Endothelial cell of umbilical vein (primary cell): ENCODE measurements at regions not wholly inside any gene's neighbourhood (a gene's known extent, or its start where the extent isn't known, plus 50 kb on each side); places are given as distances from the start of the nearest gene placed in this dataset.

Experiments
- BruUV-seq: library from RNA; stranded (reverse); fragments of 400-500 nt; replicated peaks from 2 replicates; lab custom pipeline; 2021; lab: Mats Ljungman, UMichigan
- CTCF ChIA-PET: fragments of 300-600, 350-600 bp; sonication (Branson Sonifier 250); formaldehyde crosslinking; loops from one replicate; lab custom pipeline; 2021; ENCODE audit warnings: antibody characterized with exemption, inconsistent platforms; lab: Charles Lee
- POLR2A ChIA-PET: fragments of 300-600, 350-600 bp; sonication (Branson Sonifier 250); formaldehyde crosslinking; loops from one replicate; lab custom pipeline; 2021; ENCODE audit warnings: antibody characterized with exemption, inconsistent platforms; lab: Charles Lee
- DNase-seq: peaks from one replicate; pipeline ENCODE4 v3.0.0-alpha.2; 2011; ENCODE audit warnings: low read depth, low spot score
- FAIRE-seq: peaks from 2 replicates; lab custom pipeline; 2011; peaks lifted over from hg19 to GRCh38; lab: Jason Lieb, UNC
- H2AFZ ChIP-seq: 2 replicates; pipeline ENCODE4 v1.6.0; 2012; ENCODE audit warnings: low read depth, low read length, control low read depth, inconsistent platforms
- H3K27ac ChIP-seq: 2 replicates; pipeline ENCODE4 v1.5.1; 2011; ENCODE audit warnings: low read depth, mild to moderate bottlenecking, control low read depth, low read length, moderate library complexity; ENCODE audit not compliant: insufficient read depth
- H3K27me3 ChIP-seq, 2 experiments: 2 replicates each; pipeline versions ENCODE4 v1.6.0 to v1.6.1; 2011; ENCODE audit warnings: low read length in 2 of 2, mixed read lengths in 1 of 2; ENCODE audit not compliant: control insufficient read depth in 2 of 2, insufficient read depth in 2 of 2
- H3K36me3 ChIP-seq, 2 experiments: 2 replicates in 1 of 2; 3 replicates in 1 of 2; pipeline ENCODE4 v1.5.1; 2011; ENCODE audit warnings: low read length in 2 of 2, mild to moderate bottlenecking in 1 of 2, moderate library complexity in 1 of 2; ENCODE audit not compliant: control insufficient read depth in 2 of 2, insufficient read depth in 2 of 2; ENCODE audit errors: extremely low read depth in 1 of 2
- H3K4me1 ChIP-seq: 3 replicates; pipeline ENCODE4 v1.5.1; 2011; ENCODE audit warnings: mild to moderate bottlenecking, low read length; ENCODE audit not compliant: control insufficient read depth, insufficient read depth; ENCODE audit errors: extremely low read depth
- H3K4me2 ChIP-seq: 2 replicates; pipeline ENCODE4 v1.6.1; 2011; ENCODE audit warnings: low read length, control low read depth, mixed read lengths; ENCODE audit not compliant: insufficient read depth
- H3K4me3 ChIP-seq, 3 experiments: fragments of 200-600 bp in 1 of 3; sonication (generic), shearing (Covaris generic) in 1 of 3; replicated peaks in 1 of 3; 2 replicates each; pipeline ENCODE4 v1.5.1; 2011 to 2016; ENCODE audit warnings: control low read depth in 3 of 3, low read length in 3 of 3, mild to moderate bottlenecking in 2 of 3, inconsistent platforms in 1 of 3, low read depth in 1 of 3, moderate library complexity in 1 of 3; ENCODE audit not compliant: insufficient read depth in 1 of 3
- H3K79me2 ChIP-seq: 2 replicates; pipeline ENCODE4 v1.6.0; 2012; ENCODE audit warnings: low read length, inconsistent platforms; ENCODE audit not compliant: control insufficient read depth, insufficient read depth
- H3K9ac ChIP-seq: replicated peaks from 2 replicates; pipeline ENCODE3; 2011; ENCODE audit warnings: low read length, control low read depth; ENCODE audit not compliant: insufficient read depth; ENCODE audit errors: extremely low read depth
- H3K9me1 ChIP-seq: replicated peaks from 3 replicates; pipeline ENCODE4 v1.6.0; 2011; ENCODE audit warnings: mild to moderate bottlenecking, low read length; ENCODE audit not compliant: control insufficient read depth, insufficient read depth; ENCODE audit errors: extremely low read depth
- H3K9me3 ChIP-seq: replicated peaks from 2 replicates; pipeline ENCODE4 v1.5.1; 2012; ENCODE audit warnings: low read length, inconsistent platforms; ENCODE audit not compliant: control insufficient read depth, insufficient read depth
- H4K20me1 ChIP-seq: replicated peaks from 2 replicates; pipeline ENCODE3; 2011; ENCODE audit warnings: mild to moderate bottlenecking, low read length; ENCODE audit not compliant: control insufficient read depth, insufficient read depth; ENCODE audit errors: extremely low read depth
- CTCF ChIP-seq, 2 donors: IDR thresholded peaks; 1 replicate in 1 of 2; 2 replicates in 1 of 2; pipeline ENCODE4 v1.5.1; 2011; ENCODE audit warnings: low read length in 2 of 2, mild to moderate bottlenecking in 2 of 2, moderate library complexity in 2 of 2, control low read depth in 1 of 2, inconsistent platforms in 1 of 2, low read depth in 1 of 2; ENCODE audit not compliant: insufficient read depth in 1 of 2; ENCODE audit errors: extremely low read depth in 1 of 2
- EZH2 ChIP-seq: IDR thresholded peaks from 2 replicates; pipeline ENCODE4 v1.6.1; 2012; ENCODE audit warnings: borderline replicate concordance, low read depth, mild to moderate bottlenecking, moderate library complexity, low read length, inconsistent platforms; ENCODE audit not compliant: severe bottlenecking
- FOS ChIP-seq: IDR thresholded peaks from 2 replicates; pipeline ENCODE4 v1.6.1; 2011; ENCODE audit warnings: mild to moderate bottlenecking, low read length, moderate library complexity, borderline replicate concordance; ENCODE audit not compliant: insufficient read depth
- GATA2 ChIP-seq: IDR thresholded peaks from 2 replicates; pipeline ENCODE4 v1.7.0; 2011; ENCODE audit warnings: low read depth, mild to moderate bottlenecking, moderate library complexity, mixed read lengths, low read length; ENCODE audit not compliant: insufficient read length, insufficient read depth
- JUN ChIP-seq: IDR thresholded peaks from 2 replicates; pipeline ENCODE4 v1.6.1; 2011; ENCODE audit warnings: borderline replicate concordance, low read depth; ENCODE audit not compliant: insufficient read length, insufficient read depth
- MYC ChIP-seq: IDR thresholded peaks from one replicate; pipeline ENCODE4 v1.6.1; 2011; ENCODE audit warnings: mild to moderate bottlenecking, low read depth, low read length
- POLR2A ChIP-seq: IDR thresholded peaks from 2 replicates; pipeline ENCODE4 v1.6.1; 2012; ENCODE audit warnings: low read depth, mild to moderate bottlenecking, control low read depth, low read length
- dilution Hi-C: fragments of 300-500 bp; cut with MboI; formaldehyde crosslinking; loops from one replicate; pipeline ENCODE4 v1.15.0; 2019; ENCODE audit warnings: low sequenced_read_pairs; ENCODE audit not compliant: extremely low pct_ligation_motif_present
- intact Hi-C: fragments of 100-400 bp; cut with micrococcal nuclease; formaldehyde crosslinking; loops from one replicate; pipeline ENCODE4 v1.10.0; 2022
- TF ChIP-seq, protein P1 (sequence below): IDR thresholded peaks from 2 replicates; pipeline ENCODE4 v1.6.1; 2011; ENCODE audit not compliant: insufficient read depth, insufficient read length

GRCh38 chr2:75356865-75357264 is 157.5 kb upstream of the TACR1 start:
- H3K9me1 ChIP-seq = no peaks in the 10 kb centered on the region
- BruUV-seq = no TSS peak
- H4K20me1 ChIP-seq = no peaks in the 10 kb centered on the region
- H3K9me3 ChIP-seq = no peaks in the 10 kb centered on the region
- POLR2A ChIA-PET = no interaction called here
- TF ChIP-seq JUN (no peak), MYC (no peak), FOS (no peak), GATA2 (no peak), EZH2 (no peak), CTCF (IDR thresholded peaks at IDR 0.05; ENCODE audit: extremely low read depth in 1 of 2, insufficient read depth in 1 of 2, low read depth in 1 of 2, low read length in 2 of 2) (no peak), POLR2A (no peak)
- TF ChIP-seq, protein P1, sequence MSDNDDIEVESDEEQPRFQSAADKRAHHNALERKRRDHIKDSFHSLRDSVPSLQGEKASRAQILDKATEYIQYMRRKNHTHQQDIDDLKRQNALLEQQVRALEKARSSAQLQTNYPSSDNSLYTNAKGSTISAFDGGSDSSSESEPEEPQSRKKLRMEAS = no peak
- no peak overlapping the region for H3K4me2 ChIP-seq
- H3K4me3 ChIP-seq = no peak overlapping the region
- dilution Hi-C loops = no loop called here
- no peaks in the 10 kb centered on the region for H3K36me3 ChIP-seq
- H3K27me3 ChIP-seq = peaks cover 0 to 3% of the 10 kb centered on the region in 2 experiments
- FAIRE-seq (no peak), DNase-seq (no peak)
- no peaks in the 10 kb centered on the region for H3K4me1 ChIP-seq
- intact Hi-C loops = no loop called here
- no peak overlapping the region for H3K27ac ChIP-seq
- H3K79me2 ChIP-seq = no peaks in the 10 kb centered on the region
- no peak overlapping the region for H3K9ac ChIP-seq
- CTCF ChIA-PET = no interaction called here
- H2AFZ ChIP-seq = no peak overlapping the region
